ENCODE measurements at regions not wholly inside any gene's neighbourhood (a gene's known extent, or its start where the extent isn't known, plus 50 kb on each side); places are given as distances from the start of the nearest gene placed in this dataset.

GRCh38 chr7:52863652-52864051 is 171.8 kb upstream of the POM121L12 start:
- no peak for TF ChIP-seq ZNF335 (tag by site-specific recombination; conservative IDR thresholded peaks at IDR 0.05)
- no peak for TF ChIP-seq KLF10 (tag by site-specific recombination; IDR thresholded peaks at IDR 0.05)
- no peak for TF ChIP-seq CTCF (tag by site-specific recombination; IDR thresholded peaks at IDR 0.05)
- TF ChIP-seq ZNF157 (tag by site-specific recombination; IDR thresholded peaks at IDR 0.05), result no peak
- TF ChIP-seq KLF9 (tag by site-specific recombination; IDR thresholded peaks at IDR 0.05; ENCODE audit: low read depth), result no peak
- no peak for TF ChIP-seq ZNF518A (tag by site-specific recombination; conservative IDR thresholded peaks at IDR 0.05; ENCODE audit: low read depth)

All from HEK293 (cell line).